GM19463 (cell line): ENCODE measurements at regions not wholly inside any gene's neighbourhood (a gene's known extent, or its start where the extent isn't known, plus 50 kb on each side); places are given as distances from the start of the nearest gene placed in this dataset.
A peak's percentile ranks its signal among the peaks of the same experiment; 100 is the strongest.
"Not testable (repeated sequence)": the region's sequence is repeated elsewhere in the genome, so short reads cannot be mapped to it uniquely, and the experiment has no call there.

Experiments used
- ATAC-seq: cut with Tn5 transposase; IDR thresholded peaks from one replicate; pipeline ENCODE4 v1.9.1; 2021; ENCODE audit warnings: mild to moderate bottlenecking, moderate library complexity; ENCODE audit not compliant: unreplicated experiment

DNA sequence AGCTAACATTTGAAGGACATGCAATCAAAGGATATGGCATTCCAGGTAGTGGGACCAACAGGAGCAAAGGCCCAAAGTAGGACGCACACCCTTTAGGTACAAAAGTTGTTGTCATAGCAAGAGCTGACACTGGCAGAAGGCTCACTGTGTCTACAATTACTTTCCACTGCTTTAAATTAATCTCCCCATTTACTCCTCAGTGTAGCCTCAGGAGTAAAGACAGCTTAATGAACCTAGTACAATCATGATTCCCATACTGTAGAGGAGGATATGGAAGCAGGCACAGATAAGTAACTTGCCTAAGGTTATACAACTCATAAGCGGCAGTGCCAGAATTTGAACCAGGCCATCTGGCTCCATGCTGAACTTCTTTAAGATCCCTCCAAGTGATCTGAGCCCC is 212.9 kb upstream of the SFSWAP start:
- ATAC-seq = no peak

- peak; percentile 62 for ATAC-seq
These were observed 211.6 kb upstream of the SFSWAP start for GRCh38 chr12:131499160-131499863.

DNA sequence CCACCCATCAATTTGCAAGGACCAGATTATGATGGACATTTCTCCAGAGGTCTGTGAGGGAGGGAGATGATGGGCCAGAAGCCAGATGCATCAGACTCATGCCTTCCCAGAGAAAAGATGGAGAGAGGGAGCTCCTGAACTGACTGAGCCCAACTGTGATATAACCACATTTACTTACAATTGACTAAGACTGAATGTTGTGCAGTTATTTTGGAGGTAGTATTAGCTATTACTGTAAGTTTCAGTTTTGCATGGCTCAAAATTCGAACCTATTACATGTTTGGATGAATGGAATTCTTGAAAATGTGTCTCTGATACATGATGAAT is 211.1 kb upstream of the SFSWAP start:
- ATAC-seq = no peak

DNA sequence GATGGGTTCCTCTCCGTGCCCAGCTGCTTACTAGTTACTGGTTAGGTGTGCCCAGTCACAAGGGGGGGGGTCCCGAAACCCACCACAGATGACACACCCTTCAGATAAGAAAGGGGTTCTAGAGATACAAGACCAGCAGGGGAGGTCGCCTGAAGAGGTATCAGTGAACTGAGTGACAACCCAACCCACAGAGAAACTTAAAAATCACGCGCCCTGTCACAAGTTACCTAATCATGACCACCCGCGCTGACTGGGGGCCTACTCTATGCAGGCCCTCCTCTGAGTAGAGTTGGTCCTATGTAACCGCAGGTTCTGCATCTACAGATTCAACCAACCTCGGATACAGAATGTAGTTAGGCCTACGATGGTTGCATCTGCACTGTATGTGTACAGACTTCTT is 210.3 kb upstream of the SFSWAP start:
- no peak for ATAC-seq

GRCh38 chr12:131505561-131505960 is 205.3 kb upstream of the SFSWAP start:
- ATAC-seq = no peak

GRCh38 chr12:131506426-131506825 is 204.5 kb upstream of the SFSWAP start:
- no peak for ATAC-seq

DNA sequence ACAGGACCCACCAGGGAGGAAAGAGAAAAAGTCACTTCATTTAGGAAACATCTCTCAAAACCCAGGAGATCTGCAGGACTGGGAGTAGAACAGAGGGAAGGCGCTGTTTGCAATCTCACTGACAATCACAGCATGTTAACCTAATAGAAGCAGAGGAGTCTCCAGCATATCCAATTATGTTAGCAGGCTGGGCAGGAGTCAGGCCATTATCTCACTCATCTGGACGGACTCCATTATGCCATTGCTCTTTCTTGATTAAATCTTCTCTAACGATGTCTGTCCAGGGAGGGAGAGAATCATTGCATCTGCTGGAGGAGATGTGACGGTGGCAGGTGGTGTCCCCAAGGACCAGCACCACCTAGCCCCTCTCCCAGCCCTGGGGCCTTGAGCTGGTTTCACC is 203.8 kb upstream of the SFSWAP start:
- ATAC-seq = no peak

- ATAC-seq = no peak
These were observed 203.0 kb upstream of the SFSWAP start for GRCh38 chr12:131507881-131508280.

GRCh38 chr12:131509701-131510100 is 201.2 kb upstream of the SFSWAP start:
- ATAC-seq = no peak

DNA sequence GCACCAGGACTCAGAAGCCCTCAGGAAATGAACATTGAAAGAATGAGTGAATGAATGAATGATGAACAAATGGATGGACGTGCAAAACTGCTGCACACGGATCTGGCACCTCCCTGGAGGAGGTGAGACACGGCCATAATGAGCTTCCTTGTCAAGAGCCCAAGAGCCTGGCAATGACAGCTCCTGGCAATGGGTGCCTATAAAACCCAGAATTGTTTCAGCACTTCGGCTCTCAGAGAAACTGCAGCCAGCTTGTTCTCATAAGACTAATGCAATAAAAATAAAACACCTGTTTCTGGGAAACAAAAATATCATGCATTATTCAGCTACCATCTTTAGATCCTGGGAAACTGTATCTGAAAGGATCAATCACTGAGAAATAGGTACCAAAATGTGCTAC is 200.5 kb upstream of the SFSWAP start:
- ATAC-seq = no peak

- ATAC-seq = peak; percentile 98
These were observed 199.5 kb upstream of the SFSWAP start for GRCh38 chr12:131511391-131511802.

DNA sequence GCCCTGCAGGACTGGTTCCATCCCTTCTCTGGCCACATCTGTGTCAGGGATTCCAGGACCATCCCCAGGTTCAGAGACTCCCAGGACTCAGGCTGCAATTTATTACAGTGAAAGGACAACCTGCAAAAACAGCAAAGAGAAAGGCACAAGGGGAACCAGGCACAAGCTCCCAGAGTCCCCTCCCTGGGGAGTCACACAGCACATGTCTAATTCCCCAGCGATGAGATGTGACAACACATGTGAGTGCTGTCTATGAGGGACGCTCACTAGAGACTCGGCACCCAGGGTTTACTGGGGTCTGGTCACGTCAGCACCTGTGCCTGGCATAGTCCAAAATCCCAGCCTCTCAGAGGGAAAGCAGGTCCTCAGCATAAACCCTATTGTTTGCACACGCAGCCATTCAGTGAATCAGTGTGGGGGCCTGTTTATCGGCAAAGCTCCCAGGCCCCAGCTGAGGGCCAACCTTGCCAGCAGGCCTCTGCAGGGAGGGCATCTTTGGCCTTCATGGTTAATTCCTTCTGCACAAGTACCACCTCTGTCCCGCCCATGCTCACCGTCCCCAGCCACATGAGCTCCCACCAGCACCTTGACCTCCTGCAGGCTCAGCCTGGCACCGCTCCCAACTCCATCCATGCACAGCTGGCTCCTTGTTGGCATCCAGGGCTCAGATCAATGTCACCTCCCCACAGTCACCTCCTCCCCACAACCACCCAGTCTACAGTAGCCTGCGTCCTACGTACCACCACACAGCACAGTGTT is 198.9 kb upstream of the SFSWAP start:
- peak; percentile 14 for ATAC-seq

DNA sequence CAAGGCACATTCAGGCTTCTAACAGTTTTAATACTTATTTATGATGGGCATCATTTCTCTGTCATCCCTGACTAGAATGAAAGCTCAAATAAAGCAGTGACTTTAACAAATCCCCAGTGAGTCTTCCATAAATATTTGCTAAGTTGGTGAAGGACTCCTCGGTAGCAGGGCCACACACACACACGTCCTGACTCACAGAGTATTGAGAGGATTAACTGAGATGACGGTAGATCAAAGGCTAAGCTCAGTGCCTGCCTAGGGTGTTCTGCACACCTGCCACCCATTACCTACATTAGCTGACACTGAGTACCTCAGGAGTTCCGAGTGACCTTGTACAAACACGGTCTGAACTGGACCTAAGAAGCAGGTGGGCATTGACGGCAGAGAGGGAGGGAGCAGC is 197.3 kb upstream of the SFSWAP start:
- no peak for ATAC-seq

DNA sequence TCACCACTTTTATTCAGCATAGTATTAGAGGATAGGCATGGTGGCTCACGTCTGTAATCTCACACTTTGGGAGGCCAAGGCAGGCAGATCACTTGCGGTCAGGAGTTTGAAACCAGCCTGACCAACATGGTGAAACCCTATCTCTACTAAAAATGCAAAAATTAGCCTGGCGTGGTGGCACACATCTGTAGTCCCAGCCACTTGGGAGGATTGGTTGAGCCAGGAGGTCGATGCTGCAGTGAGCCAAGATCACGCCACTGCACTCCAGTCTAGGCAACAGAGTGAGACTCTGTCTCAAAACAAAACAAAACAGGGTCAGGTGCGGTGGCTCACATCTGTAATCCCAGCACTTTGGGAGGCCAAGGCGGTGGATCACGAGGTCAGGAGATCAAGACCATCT is 190.3 kb upstream of the SFSWAP start:
- ATAC-seq = not testable (repeated sequence)

DNA sequence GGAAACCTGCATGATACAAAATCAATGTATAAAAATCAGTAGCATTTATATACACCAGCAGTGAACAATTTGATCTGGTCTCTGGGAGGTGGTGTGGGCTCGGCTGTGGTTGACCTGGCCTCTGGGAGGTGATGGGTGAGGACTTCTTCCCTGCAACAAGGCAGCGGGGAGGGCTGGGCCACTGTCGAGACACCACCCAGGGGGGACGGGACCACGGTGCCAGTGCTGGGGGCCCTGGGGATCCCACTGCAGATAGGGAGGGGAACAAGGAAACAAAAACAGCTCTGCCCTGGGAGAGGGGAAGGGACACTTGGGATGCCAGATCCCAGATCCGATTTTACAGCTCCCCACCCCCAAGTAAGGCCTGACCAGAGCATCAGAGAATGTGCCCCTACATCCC is 189.6 kb upstream of the SFSWAP start:
- no peak for ATAC-seq

DNA sequence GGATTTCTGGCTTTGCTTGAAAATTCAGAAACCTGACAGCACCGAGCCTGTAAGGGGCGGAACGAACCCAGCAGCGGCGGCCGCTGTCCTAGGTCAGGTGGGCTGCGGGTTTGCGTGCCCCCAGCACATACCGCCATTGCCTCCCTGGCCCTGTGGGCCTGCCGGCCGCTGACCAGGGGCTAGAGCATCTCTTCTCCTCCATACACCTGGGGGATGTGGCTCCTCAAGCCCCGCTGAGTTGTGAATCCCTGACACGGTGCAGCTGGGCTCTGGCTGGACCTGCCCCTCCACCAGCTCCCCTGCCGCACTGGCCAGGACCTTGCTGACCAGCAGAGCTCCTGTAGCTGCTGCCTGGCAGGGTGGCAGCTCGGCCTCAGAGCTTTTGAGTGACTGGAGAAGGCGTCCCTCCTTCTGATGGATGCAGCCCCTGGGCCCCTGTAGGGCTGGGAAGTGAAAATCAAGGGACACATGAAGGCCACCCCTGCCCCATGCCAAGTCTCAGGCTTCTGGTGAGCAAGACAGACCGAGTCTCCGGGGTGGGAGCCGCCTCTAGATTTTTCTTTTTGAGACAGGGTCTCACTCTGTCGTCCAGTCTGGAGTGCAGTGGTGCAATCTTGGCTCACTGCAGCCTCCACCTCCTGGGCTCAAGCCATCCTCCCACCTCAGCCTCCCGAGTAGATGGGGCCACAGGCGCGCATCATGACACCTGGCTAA is 184.9 kb upstream of the SFSWAP start:
- ATAC-seq = no peak

- no peak for ATAC-seq
These were observed 183.8 kb upstream of the SFSWAP start for GRCh38 chr12:131527092-131527491.

DNA sequence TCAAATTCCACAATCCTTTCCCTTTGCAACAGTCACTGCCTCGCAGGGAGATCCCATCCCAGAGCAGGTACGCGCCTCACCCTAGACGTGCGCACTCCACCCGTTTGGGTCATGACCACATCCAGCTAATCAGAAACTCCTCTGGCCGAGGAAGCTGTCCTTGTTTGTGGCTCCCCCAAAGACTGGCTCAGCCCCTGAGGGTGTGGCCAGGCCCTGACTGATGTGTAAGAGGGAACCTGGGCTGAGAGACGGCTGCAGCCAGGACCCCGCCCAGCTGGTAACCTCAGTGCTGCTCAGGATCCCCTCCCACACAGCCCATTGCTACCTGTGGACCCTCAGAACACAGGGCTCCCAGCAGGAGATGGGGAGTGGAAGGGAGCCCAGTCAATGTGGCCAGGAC is 183.2 kb upstream of the SFSWAP start:
- no peak for ATAC-seq

GRCh38 chr12:131528144-131528543 is 182.7 kb upstream of the SFSWAP start:
- ATAC-seq = no peak

GRCh38 chr12:131528667-131529066 is 182.2 kb upstream of the SFSWAP start:
- ATAC-seq = no peak

GRCh38 chr12:131529196-131530040 is 181.5 kb upstream of the SFSWAP start:
- ATAC-seq = no peak
